Renal cortex interstitium (tissue), 11 donors: ENCODE measurements at regions not wholly inside any gene's neighbourhood (a gene's known extent, or its start where the extent isn't known, plus 50 kb on each side); places are given as distances from the start of the nearest gene placed in this dataset.

Experiments used
- DNase-seq, 11 donors: peaks; one replicate each; pipeline ENCODE4 v3.0.0-alpha.2; 2013; ENCODE audit warnings: low read depth in 9 of 11, low spot score in 4 of 11; ENCODE audit errors: extremely low read depth in 1 of 11

DNA sequence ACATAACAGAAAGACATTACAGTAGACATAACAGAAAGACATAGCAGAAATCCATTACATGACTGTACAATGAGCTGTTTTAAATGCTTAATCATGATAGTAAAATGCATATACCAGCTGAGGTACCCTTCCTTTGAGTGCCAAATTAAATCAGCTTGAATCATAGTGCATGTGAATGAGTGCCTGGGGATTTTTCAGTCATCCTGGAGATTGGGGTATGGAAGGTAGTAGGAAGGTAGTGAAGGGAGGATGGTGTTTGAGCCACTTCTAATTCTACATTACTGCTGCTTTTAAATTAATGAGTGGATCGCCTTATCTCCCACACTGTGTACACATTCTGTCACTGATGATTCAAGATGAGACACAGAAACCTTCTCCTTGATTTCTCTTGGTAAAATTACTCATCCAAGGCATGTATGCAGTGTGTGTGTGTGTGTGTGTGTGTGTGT is 534.2 kb downstream of the LRFN5 start:
- no peak for DNase-seq

DNA sequence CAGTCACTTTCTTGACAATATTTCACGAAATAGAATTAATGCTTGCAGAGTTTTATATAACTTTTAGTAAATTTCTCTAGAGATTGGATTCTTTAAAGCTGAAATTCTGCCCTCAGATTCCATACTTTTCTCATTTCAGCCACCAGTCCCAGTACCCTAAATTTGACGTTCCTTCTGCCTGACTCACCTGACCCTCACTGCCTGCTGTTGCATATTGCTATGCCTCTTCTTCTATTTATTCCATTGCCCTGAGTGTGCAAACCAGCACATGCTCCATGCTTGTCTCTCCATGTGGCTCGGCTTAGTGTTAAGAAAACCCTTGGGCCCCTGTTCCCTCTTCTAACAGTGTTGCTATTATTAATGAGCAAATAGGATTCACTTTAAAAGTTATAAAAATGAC is 533.3 kb downstream of the LRFN5 start:
- DNase-seq, result no peak

DNA sequence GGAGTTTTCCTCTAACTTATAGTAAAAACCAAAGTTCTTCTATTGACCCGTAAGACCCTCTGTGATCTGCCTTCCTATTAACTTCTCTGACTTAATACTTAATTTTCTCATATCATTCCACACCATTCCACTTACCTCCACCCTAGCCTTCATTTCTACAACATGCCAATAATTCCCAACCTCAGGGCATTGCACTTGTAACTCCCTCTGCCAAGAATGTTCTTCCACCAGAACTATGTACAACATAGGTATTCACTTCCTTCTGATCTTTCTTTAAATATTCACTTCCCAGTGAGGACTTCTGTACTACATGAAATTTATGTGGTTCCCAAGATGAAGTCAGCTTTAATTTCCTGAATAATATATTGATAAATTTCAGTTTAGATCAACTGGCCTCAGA is 531.7 kb downstream of the LRFN5 start:
- no peak for DNase-seq

DNA sequence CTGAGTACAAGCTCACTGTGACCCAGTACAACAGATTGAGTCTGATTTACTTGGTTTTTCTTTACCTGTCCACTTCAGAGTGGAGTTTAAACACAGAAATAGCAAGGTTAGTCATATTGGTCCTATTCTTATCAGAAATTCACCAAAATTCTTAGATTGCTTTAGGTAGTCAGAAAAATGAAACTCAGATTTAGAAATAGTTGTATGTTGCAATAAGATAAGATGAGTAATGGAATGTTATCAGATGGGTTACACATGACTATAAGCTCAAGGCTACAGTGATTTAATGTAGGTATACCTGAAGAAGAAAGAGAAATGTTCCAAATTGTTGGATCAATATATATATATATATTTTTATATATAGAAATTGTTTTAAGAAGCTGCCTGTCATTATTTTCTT is 524.1 kb downstream of the LRFN5 start:
- no peak for DNase-seq

DNA sequence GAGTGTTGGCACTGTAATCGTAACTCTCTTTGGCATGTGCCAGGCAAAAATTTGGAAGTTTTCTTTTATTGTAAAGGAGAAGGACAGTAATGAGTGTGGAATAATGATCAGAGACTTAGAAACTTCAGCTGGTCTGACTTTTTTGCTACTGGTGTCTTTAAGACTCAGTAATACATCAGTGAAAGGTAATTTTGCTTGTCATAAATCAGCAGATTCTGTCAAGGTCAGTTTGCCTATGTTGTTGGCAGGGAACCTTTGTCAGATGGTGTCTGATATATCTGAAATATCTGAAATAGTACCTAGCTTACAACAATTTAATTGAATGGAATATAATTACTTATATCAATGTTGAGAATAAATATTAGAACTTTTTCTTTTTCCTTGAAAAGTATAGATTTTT is 516.9 kb downstream of the LRFN5 start:
- no peak for DNase-seq

DNA sequence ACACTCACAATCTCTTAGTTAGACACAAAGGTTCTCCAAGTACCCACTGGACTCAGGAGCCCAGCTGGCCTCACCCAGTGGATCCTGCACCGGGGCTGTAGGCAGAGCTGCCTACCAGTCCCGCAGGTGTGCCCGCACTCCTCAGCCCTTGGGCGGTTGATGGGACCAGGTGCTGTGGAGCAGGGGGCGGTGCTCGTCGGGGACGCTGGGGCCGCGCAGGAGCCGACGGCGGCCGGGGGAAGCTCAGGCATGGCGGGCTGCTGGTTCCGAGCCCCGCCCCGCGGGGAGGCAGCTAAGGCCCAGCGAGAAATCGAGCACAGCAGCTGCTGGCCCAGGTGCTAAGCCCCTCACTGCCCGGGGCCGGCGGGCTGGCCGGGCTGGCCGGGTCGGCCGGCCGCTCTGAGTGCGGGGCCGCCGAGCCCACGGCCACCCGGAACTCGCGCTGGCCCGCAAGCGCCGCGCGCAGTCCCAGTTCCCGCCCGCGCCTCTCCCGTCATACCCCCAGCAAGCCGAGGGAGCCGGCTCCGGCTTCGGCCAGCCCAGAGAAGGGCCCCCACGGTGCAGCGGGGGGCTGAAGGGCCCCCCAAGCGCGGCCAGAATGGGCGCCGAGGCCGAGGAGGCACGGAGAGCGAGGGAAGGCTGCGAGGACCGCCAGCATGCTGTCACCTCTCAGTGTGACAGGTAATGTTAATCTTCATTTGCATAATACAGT is 506.8 kb downstream of the LRFN5 start:
- no peak for DNase-seq

DNA sequence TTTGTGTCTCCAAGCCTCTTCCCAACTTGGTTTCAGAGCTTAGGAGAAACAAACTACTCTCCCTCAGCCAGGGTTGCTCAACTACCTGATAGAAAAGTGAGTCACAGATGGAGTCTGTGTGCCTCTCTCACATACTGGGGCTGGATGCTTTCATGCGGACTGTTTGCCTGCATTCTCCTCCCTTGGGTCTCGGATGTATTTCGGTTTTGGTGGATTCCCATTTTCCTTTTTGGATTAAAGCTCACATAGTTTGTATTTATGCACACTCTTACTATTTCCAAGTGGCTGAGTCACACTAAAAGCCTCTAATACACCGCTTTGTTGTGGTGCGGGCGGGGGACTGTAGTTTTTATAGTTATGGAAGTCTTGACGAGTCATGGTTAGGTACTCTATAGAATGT is 505.4 kb downstream of the LRFN5 start:
- no peak for DNase-seq

DNA sequence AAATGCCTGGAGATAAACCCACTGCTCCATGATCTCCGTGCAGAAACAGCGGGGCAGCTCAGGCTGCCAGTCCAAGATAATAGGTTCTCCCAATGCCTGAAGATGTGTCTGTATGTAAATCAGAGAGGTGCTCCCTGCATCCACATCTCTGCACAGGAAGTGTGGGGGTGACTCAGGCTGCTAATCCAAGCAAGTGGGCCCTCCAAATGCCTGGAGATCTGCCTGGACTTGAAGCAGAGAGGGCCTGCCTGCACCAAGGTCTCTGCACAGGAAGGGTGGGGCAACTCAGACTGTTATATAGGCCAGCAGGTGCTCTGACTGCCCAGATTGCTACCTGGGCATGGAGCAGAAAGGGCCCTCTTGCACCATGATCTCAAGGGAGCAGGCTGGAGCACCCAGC is 504.7 kb downstream of the LRFN5 start:
- no peak for DNase-seq

DNA sequence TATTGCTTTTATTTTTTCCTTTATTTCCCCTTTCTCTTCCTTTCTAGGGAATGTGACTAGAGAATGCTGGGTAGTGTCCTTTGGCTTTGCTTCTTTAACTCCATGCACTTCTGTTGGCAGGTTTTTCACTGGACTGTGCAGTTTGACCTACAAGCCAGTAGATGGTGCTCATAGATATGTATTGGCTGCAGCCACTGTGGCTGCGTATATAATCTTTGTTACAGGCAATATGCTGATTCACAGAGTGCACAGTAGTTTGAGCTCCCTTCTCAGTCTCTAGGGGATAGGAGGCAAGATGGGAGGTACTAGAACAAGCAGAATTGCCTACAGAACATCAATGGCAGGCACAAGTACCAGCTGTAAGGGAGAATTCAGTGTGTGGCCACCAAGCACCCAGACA is 503.5 kb downstream of the LRFN5 start:
- no peak for DNase-seq

DNA sequence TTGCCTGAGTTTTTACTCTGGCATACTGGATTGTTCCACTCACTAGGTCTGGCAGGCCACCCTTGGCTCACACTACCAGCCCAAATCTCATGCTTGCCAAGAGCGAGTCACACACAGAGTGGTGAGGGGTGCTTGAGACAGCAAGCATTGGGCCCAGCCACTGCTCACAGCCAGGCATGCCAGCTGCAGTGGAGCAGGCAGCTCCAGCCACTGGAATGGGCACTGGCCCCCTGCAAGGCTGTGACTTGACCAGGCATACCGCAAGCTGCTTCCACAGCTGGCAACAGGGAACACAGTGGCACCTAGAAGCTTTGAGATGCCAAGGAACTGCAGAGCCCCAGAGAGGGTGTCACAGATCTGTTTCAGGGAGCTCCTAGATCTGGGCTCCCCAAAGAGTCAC is 488.5 kb downstream of the LRFN5 start:
- DNase-seq, result no peak

DNA sequence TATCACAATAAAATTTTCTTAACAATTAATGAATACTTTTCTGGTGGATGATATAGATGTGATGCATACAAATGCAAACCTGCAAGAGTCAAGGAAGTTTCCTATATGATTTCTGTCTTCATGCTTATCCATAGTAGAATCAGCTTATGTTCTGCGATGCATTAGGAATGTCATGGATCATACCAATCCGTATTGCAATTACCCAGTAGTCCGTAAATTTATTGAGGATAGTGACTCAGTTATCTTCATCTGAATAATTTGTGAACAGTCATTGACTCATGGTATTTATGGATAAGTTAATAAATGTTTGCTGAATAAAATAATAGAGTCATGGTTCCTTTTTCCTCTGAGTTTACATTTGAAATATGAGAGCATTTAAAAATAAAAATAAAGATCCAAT is 483.4 kb downstream of the LRFN5 start:
- DNase-seq, result no peak

DNA sequence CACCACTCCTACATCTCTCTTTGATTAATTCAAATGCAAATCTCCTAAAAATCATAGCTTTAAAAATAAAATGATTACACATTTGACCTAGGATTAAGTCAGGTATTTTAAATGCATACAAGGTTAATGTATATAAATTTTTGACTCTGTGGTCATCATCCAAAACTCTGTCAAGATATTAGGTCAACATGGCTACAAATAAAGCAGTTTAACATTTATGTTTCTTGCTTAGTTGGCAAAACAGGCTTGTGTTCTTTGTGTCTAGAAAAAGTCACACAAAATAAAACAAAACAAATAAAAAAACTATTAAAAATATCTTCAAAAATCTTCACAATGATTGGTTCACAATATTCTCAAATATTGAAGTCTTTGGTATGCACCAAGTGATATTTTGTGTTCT is 473.2 kb downstream of the LRFN5 start:
- no peak for DNase-seq

DNA sequence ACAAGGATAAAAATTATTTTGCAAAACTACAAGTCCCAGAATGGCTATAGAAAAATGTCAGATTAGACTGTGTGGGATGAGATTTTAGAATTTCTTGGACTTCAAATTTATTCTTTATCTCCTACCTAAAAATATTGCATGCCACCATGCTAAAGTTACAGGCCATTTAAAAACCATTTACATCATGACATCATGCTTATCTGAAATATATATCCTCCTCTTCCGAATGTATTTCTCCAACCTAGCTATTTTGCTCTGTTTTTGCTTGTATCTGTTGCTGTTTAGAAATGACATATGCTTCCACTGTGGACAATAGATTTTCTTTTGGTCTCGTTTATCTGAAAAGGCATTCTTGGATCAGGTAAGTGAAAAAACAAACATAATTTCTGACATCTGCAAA is 471.7 kb downstream of the LRFN5 start:
- DNase-seq, result no peak

DNA sequence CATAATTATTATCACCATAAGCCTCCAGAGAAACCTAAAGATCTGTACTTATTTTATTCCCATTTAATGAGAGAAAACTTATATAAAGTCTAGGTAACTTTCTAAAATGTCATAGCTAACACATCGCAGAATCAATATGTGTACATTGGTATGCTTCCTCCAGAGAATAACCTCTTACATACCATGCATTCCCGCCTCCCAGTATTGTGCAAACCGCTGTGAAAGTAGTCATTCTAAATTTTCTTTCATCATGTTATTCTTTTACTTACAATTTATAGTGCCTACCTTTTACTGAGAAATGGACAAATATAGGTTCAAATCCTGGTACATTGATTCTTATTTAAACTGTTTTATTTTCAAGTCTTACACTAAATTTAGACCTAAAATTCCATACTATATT is 463.4 kb downstream of the LRFN5 start:
- DNase-seq, result no peak

DNA sequence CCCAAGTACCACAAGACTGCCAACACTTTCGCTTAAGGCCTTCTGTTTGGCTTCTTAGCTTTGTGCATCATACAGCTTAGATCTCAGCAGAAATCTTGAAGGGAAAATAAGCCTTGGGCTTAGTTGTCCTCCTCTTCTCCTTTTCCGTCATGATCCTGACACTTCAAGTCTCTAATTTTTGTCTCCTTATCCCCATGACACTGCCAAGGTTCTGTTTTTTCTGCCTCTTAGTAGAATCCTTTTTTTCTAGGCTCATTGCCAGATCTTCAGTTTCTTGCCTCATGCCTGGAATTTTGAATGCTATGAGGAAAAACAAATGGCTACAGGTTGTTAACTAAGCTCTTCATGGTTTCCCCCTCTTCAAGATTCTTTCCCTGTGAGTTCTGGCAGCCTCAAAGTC is 450.4 kb downstream of the LRFN5 start:
- DNase-seq, result no peak

DNA sequence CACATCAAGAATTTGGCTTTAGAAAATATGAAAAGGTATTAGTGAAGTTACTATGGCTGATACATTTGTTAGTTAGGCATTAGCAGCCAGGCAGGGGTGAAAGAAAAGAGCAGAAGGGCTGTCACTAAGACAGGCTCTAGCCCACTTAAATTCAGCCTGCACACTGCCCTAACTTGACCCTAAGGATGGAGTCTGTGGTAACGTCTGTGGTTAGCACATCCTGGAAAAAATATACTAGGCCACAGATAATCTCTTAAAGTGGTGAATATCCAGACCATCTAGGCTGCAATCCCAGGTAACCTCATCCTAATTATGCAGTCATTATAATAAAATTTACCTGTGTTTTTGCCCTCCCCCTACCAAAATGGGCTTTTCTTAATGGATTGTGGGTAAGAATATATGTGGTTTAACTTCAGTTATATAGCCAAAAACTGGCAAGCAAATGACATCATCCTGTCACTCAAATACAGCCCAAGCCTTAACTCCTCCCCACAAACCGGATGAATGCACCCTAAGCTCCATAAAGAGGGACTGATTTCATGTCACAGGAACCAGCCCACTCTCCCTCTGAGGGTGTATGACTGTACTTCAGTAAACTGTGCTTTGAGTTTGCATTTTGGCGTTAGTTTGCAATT is 440.9 kb downstream of the LRFN5 start:
- no peak for DNase-seq

DNA sequence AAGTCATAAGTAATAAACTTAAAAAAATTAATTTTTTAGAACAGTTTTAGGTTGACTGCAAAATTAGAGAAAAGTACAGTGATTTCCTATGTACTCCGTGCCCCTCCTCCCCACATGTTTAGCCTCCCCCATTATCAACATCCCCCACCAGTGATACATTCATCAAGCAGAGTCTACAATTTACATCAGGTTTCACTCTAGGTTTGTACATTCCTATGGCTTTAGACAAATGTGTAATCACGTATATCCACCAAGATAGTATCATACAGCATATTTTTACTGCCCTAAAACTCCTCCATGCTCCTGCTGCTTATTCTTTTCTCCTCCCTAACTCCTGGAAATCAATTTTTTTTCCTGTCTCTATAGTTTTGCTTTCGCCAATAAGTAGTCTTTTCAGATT is 438.7 kb downstream of the LRFN5 start:
- no peak for DNase-seq

DNA sequence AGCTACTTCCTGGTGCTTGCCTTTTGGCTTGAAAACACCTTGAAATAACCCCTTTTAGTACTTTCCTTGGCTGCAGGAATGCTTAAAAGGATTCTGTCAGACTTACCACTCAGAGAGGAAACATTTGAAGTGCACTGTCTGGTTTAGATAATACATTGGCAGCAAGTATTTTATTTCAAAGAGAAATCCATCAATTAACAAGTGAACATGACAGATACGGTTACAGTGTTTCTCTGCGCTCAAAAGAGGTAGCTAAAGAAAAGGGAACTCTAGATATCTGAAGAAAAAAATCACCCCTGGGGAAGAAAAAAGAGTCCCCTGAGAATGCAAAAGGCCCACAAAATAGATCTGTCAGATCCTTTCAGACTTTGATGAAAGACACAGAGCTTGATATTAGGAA is 421.9 kb downstream of the LRFN5 start:
- no peak for DNase-seq

DNA sequence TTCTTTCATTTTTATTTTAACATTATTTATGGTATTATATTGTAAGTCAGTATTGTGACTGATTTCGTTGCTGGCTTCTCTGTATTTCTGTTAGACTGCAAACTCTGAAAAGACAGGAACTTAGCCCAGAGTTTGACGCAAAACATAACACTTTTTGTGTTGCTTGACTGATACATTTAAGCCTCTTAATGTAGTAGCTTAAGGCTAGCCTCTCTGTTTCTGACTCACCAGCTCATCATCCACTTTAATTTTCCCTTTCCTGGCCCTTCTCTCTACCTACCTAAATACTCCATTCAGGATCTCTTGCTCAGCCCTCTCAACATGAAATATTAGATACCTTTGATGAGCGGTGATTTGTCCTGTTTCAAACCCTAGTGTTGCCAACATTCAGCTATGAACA is 420.6 kb downstream of the LRFN5 start:
- DNase-seq, result no peak

DNA sequence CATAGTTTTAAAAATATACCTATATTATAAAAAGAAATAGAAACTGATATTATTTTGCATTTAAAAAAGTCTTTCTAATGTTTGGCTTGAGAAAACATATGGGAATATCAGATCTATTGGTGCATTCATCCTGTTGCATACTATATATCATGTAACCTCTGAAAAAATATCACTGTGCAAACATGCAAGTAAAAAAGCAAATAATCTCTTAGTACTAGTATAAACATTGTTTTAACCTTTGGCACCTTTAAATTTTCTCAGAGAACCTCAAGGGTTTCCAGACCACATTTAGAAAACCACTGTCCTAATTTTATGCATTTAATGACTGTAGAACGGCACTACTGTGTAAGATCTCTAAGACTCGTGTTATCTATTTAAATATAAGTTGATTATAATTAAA is 416.8 kb downstream of the LRFN5 start:
- DNase-seq, result no peak

DNA sequence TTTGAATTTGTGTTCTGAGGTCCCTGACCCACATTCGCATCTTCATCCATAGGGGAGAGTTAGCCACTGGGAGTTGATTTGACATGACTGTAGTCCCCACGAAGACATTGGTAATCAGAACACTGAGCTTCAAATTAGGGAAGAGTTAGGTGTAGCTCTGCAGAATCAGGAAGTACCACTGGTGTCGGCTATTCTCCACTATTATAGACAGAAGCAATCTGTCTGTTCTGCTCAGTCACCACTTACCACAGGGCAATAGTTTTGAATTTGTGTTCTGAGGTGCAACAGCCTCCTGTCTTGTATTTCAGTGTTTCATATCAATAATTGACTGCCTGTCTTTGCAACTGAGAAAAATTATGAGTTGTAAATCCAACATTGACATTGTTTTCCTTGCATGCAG is 407.6 kb downstream of the LRFN5 start:
- no peak for DNase-seq
